K562 (cell line): ENCODE measurements at regions not wholly inside any gene's neighbourhood (a gene's known extent, or its start where the extent isn't known, plus 50 kb on each side); places are given as distances from the start of the nearest gene placed in this dataset.

Experiments used
- ATAC-seq: fragments of 200-7000 bp; cut with Tn5 transposase; 3 replicates; pipeline ENCODE4 v1.9.1; 2020; ENCODE audit warnings: moderate library complexity
- BruUV-seq: library from RNA; stranded (reverse); fragments of 400-500 nt; replicated peaks from 2 replicates; lab custom pipeline; 2021; lab: Mats Ljungman, UMichigan
- CTCF ChIA-PET: fragments of 300-600 bp; formaldehyde crosslinking; extraction: SDS; loops from one replicate; lab custom pipeline; 2021; ENCODE audit warnings: low intra/inter-chr PET ratio; lab: Yijun Ruan, JAX
- POLR2A ChIA-PET: fragments of 300-600, 350-650 bp; sonication (Branson Sonifier 250); formaldehyde crosslinking; extraction: SDS; loops from one replicate; lab custom pipeline; 2021; ENCODE audit warnings: antibody characterized with exemption, inconsistent platforms; lab: Yijun Ruan, JAX
- DNase-seq, 4 experiments: peaks; one replicate each; pipeline versions ENCODE4 v3.0.0 to v3.0.0-alpha.2; 2011 to 2018; ENCODE audit warnings: low spot score in 3 of 4, mixed read lengths in 3 of 4; ENCODE audit errors: extremely low read depth in 1 of 4
- FAIRE-seq: peaks from 2 replicates; lab custom pipeline; 2011; peaks lifted over from hg19 to GRCh38; lab: Jason Lieb, UNC
- H2AFZ ChIP-seq: 2 replicates; pipeline ENCODE4 v1.6.0; 2011; ENCODE audit warnings: low read depth, low read length, control low read depth, inconsistent platforms
- H3K27ac ChIP-seq: fragments of 200-600 bp; 3 replicates; pipeline ENCODE4 v1.8.0; 2011; ENCODE audit warnings: low read depth, mild to moderate bottlenecking, control low read depth, inconsistent platforms, low read length, moderate library complexity, mixed read lengths; ENCODE audit errors: extremely low read depth
- H3K27me3 ChIP-seq, 2 experiments: fragments of 300-600 bp in 1 of 2; 2 replicates in 1 of 2; 3 replicates in 1 of 2; pipeline versions ENCODE4 v1.6.0 to v1.8.0; 2011; ENCODE audit warnings: inconsistent platforms in 2 of 2, low read length in 2 of 2, mild to moderate bottlenecking in 1 of 2, mixed read lengths in 1 of 2, moderate library complexity in 1 of 2; ENCODE audit not compliant: control insufficient read depth in 2 of 2, insufficient read depth in 2 of 2
- H3K36me3 ChIP-seq: fragments of 300-600 bp; 3 replicates; pipeline ENCODE4 v1.8.0; 2011; ENCODE audit warnings: mild to moderate bottlenecking, low read length, inconsistent platforms; ENCODE audit not compliant: control insufficient read depth, insufficient read depth
- H3K4me1 ChIP-seq, 2 experiments: fragments of 200-600 bp in 1 of 2; replicated peaks in 1 of 2; 2 replicates in 1 of 2; 3 replicates in 1 of 2; pipeline versions ENCODE4 v1.5.1 to v1.8.0; 2011; ENCODE audit warnings: inconsistent platforms in 2 of 2, low read length in 2 of 2, mild to moderate bottlenecking in 1 of 2, mixed read lengths in 1 of 2, moderate library complexity in 1 of 2; ENCODE audit not compliant: control insufficient read depth in 2 of 2, insufficient read depth in 2 of 2
- H3K4me2 ChIP-seq: 2 replicates; pipeline ENCODE4 v1.6.1; 2011; ENCODE audit warnings: low read length, control low read depth, inconsistent platforms, mixed read lengths; ENCODE audit not compliant: insufficient read depth
- H3K4me3 ChIP-seq: fragments of 200-600 bp; sonication (generic), shearing (Covaris generic); 2 replicates; pipeline ENCODE4 v1.5.1; 2016; ENCODE audit warnings: control low read depth, inconsistent platforms
- H3K79me2 ChIP-seq: fragments of 200-600 bp; 3 replicates; pipeline ENCODE4 v1.8.0; 2011; ENCODE audit warnings: low read length, inconsistent platforms; ENCODE audit not compliant: control insufficient read depth, insufficient read depth
- H3K9ac ChIP-seq, 2 experiments: 2 replicates each; pipeline versions ENCODE4 v1.6.0 to v1.6.1; 2011; ENCODE audit warnings: low read depth in 2 of 2, low read length in 2 of 2, control low read depth in 1 of 2, inconsistent platforms in 1 of 2, mild to moderate bottlenecking in 1 of 2, mixed read lengths in 1 of 2; ENCODE audit not compliant: insufficient read depth in 1 of 2
- H3K9me1 ChIP-seq: one replicate; pipeline ENCODE4 v1.6.0; 2011; ENCODE audit warnings: inconsistent platforms, mild to moderate bottlenecking, low read length, moderate library complexity; ENCODE audit not compliant: control insufficient read depth, insufficient read depth
- H3K9me3 ChIP-seq: replicated peaks from 2 replicates; pipeline ENCODE4 v1.5.1; 2011; ENCODE audit warnings: low read depth, low read length, inconsistent platforms; ENCODE audit not compliant: control insufficient read depth, insufficient read depth
- H4K20me1 ChIP-seq: replicated peaks from 2 replicates; pipeline ENCODE4 v1.6.1; 2011; ENCODE audit warnings: low read length, inconsistent platforms, mixed read lengths; ENCODE audit not compliant: control insufficient read depth, insufficient read depth
- CREB1 ChIP-seq, 2 experiments: sonication (generic) in 1 of 2; formaldehyde crosslinking in 1 of 2; IDR thresholded peaks; 2 replicates each; pipeline versions ENCODE4 v1.6.1 to v1.8.0; 2012 to 2022; ENCODE audit warnings: inconsistent platforms in 1 of 2, mild to moderate bottlenecking in 1 of 2, missing genetic modification reagents in 1 of 2, moderate library complexity in 1 of 2
- CREB3L1 ChIP-seq: fragments of 450-650 bp; IDR thresholded peaks from 2 replicates; pipeline ENCODE4 v1.6.1; 2014; ENCODE audit warnings: low read depth, mild to moderate bottlenecking, moderate library complexity, borderline replicate concordance
- DIDO1 ChIP-seq: fragments of 450-650 bp; IDR thresholded peaks from 2 replicates; pipeline ENCODE4 v1.6.1; 2016; ENCODE audit warnings: low read depth, missing biosample characterization, missing genetic modification characterization
- DNMT1 ChIP-seq: fragments of 450-650 bp; IDR thresholded peaks from 2 replicates; pipeline ENCODE4 v1.6.1; 2016; ENCODE audit warnings: antibody characterized with exemption, mild to moderate bottlenecking
- FOXJ2 ChIP-seq: fragments of 200-800 bp; sonication (Bioruptor generic); IDR thresholded peaks from 2 replicates; pipeline ENCODE4 v1.6.1; 2016; ENCODE audit warnings: missing genetic modification characterization, missing compliant biosample characterization
- GTF3C2 ChIP-seq: IDR thresholded peaks from 3 replicates; pipeline ENCODE4 v1.6.1; 2011; ENCODE audit warnings: borderline replicate concordance, mild to moderate bottlenecking, moderate library complexity; ENCODE audit not compliant: insufficient read length; ENCODE audit errors: extremely low read depth
- HDGF ChIP-seq: fragments of 450-650 bp; IDR thresholded peaks from 2 replicates; pipeline ENCODE4 v1.6.1; 2016
- HNRNPH1 ChIP-seq: fragments of 200-400 bp; formaldehyde crosslinking; optimal IDR thresholded peaks from 2 replicates; pipeline ENCODE3; 2017; ENCODE audit warnings: low read depth, mild to moderate bottlenecking, low read length, moderate library complexity
- NONO ChIP-seq, 2 experiments: fragments of 200-400 bp in 1 of 2; fragments of 450-650 bp in 1 of 2; formaldehyde crosslinking in 1 of 2; IDR thresholded peaks; 2 replicates each; pipeline ENCODE4 v1.6.1; 2017; ENCODE audit warnings: low read depth in 2 of 2, mild to moderate bottlenecking in 2 of 2, moderate library complexity in 2 of 2, low read length in 1 of 2
- PPARD ChIP-seq: fragments of 250-450 bp; sonication (Bioruptor Pico); IDR thresholded peaks from 2 replicates; pipeline ENCODE4 v1.8.0; 2022; ENCODE audit warnings: inconsistent platforms, mild to moderate bottlenecking, moderate library complexity
- RFX5 ChIP-seq: IDR thresholded peaks from 2 replicates; pipeline ENCODE4 v1.6.1; 2011; ENCODE audit warnings: low read depth, mild to moderate bottlenecking, improper control_type of control experiment, low read length
- SAFB2 ChIP-seq: fragments of 200-400 bp; formaldehyde crosslinking; IDR thresholded peaks from 2 replicates; pipeline ENCODE4 v1.6.1; 2018; ENCODE audit warnings: borderline replicate concordance, low read length, low read depth, moderate library complexity; ENCODE audit not compliant: severe bottlenecking
- SIN3A ChIP-seq, 2 experiments: fragments of 150-350 bp in 1 of 2; IDR thresholded peaks; 2 replicates each; pipeline ENCODE4 v1.6.1; 2011 to 2016; ENCODE audit warnings: borderline replicate concordance in 2 of 2, low read depth in 2 of 2, low read length in 2 of 2, mild to moderate bottlenecking in 2 of 2, moderate library complexity in 2 of 2; ENCODE audit not compliant: control insufficient read depth in 1 of 2
- TCF3 ChIP-seq: sonication (generic); formaldehyde crosslinking; IDR thresholded peaks from 2 replicates; pipeline ENCODE4 v1.4.0; 2020; ENCODE audit warnings: mild to moderate bottlenecking, missing genetic modification reagents
- TEAD1 ChIP-seq, 2 experiments: fragments of 450-650 bp in 1 of 2; sonication (generic) in 1 of 2; formaldehyde crosslinking; IDR thresholded peaks; 2 replicates each; pipeline versions ENCODE4 v1.4.0 to v1.8.0; 2020 to 2022; ENCODE audit warnings: mild to moderate bottlenecking in 2 of 2, missing genetic modification reagents in 1 of 2
- WGBS: fragments of 100-300 bp; shearing (Covaris generic); methylation state at CpG from one replicate; pipeline ENCODE4 v1.1.6; 2016; ENCODE audit warnings: low coverage, mixed read lengths; ENCODE audit not compliant: insufficient coverage; ENCODE audit errors: missing lambda C conversion rate; 5-methylcytosine and 5-hydroxymethylcytosine counted together
- in situ Hi-C: fragments of 300-500 bp; cut with MboI; formaldehyde crosslinking; loops from 4 replicates; pipeline ENCODE4 v1.15.0; 2018; ENCODE audit warnings: inconsistent platforms, mixed read lengths
- intact Hi-C: fragments of 100-400 bp; cut with micrococcal nuclease; formaldehyde crosslinking; loops from 2 replicates; pipeline ENCODE4 v1.14.2; 2022
- TF ChIP-seq, protein P1 (sequence below): sonication (generic); formaldehyde crosslinking; IDR thresholded peaks from 2 replicates; pipeline ENCODE4 v1.9.0; 2022; ENCODE audit warnings: mild to moderate bottlenecking, missing genetic modification reagents

DNA sequence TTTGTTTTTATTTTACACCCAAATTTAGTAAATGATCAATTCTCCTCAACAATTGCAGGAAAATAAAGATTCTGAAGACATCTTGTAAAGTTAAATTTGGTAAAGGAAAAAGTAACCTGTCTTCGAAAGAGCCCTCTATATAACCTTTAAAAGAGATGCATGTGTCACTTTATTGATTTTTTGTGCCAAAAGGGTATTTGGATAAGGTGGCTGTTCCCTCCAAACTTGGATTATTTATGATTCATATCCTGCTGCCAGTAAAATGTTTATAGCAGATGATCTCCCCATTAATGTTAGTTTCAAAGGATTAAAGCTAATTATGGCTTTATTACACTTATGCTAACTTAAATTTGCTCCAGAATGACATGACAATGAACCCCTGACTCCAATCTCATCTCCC, 98.8 kb downstream of the DUSP6 start:
- no peaks in the 10 kb centered on the region; a peak in 1 of 5 replicates for H3K4me1 ChIP-seq
- H3K9ac ChIP-seq = no peak overlapping the region
- no peak overlapping the region for H3K4me2 ChIP-seq
- H3K9me3 ChIP-seq = no peaks in the 10 kb centered on the region
- FAIRE-seq (no peak), ATAC-seq (no peak), DNase-seq (no peak)
- no peaks in the 10 kb centered on the region for H3K27me3 ChIP-seq
- BruUV-seq = no TSS peak
- no peaks in the 10 kb centered on the region for H3K36me3 ChIP-seq
- ChIA-PET CTCF (no interaction called here), POLR2A (no interaction called here)
- H4K20me1 ChIP-seq = no peaks in the 10 kb centered on the region
- intact Hi-C loops (no loop called here), in situ Hi-C loops (no loop called here)
- no peaks in the 10 kb centered on the region for H3K79me2 ChIP-seq
- H3K9me1 ChIP-seq = no peaks in the 10 kb centered on the region
- TF ChIP-seq PPARD (no peak), HNRNPH1 (no peak), NONO (IDR thresholded peaks at IDR 0.05; ENCODE audit: low read depth in 2 of 2, low read length in 1 of 2) (no peak), DNMT1 (no peak), HDGF (no peak), SIN3A (IDR thresholded peaks at IDR 0.05; ENCODE audit: borderline replicate concordance in 2 of 2, control insufficient read depth in 1 of 2, low read depth in 2 of 2, low read length in 2 of 2) (no peak), GTF3C2 (no peak), RFX5 (no peak), CREB3L1 (no peak), SAFB2 (no peak), CREB1 (IDR thresholded peaks at IDR 0.05) (no peak), CREB1 (CRISPR knock-in tag; IDR thresholded peaks at IDR 0.05) (no peak), TCF3 (no peak), DIDO1 (tag) (no peak), FOXJ2 (tag) (no peak), TEAD1 (CRISPR knock-in tag; IDR thresholded peaks at IDR 0.05) (no peak)
- TF ChIP-seq, protein P1, sequence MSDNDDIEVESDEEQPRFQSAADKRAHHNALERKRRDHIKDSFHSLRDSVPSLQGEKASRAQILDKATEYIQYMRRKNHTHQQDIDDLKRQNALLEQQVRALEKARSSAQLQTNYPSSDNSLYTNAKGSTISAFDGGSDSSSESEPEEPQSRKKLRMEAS = no peak
- no peak overlapping the region for H3K27ac ChIP-seq
- H3K4me3 ChIP-seq = no peak overlapping the region
- WGBS = 6% methylated on average over 1 of the region's 1 CpG
- no peak overlapping the region for H2AFZ ChIP-seq
